ENCODE measurements at regions not wholly inside any gene's neighbourhood (a gene's known extent, or its start where the extent isn't known, plus 50 kb on each side); places are given as distances from the start of the nearest gene placed in this dataset.

- H3K4me1 ChIP-seq = no peaks in the 10 kb centered on the region
- TF ChIP-seq, protein P1, sequence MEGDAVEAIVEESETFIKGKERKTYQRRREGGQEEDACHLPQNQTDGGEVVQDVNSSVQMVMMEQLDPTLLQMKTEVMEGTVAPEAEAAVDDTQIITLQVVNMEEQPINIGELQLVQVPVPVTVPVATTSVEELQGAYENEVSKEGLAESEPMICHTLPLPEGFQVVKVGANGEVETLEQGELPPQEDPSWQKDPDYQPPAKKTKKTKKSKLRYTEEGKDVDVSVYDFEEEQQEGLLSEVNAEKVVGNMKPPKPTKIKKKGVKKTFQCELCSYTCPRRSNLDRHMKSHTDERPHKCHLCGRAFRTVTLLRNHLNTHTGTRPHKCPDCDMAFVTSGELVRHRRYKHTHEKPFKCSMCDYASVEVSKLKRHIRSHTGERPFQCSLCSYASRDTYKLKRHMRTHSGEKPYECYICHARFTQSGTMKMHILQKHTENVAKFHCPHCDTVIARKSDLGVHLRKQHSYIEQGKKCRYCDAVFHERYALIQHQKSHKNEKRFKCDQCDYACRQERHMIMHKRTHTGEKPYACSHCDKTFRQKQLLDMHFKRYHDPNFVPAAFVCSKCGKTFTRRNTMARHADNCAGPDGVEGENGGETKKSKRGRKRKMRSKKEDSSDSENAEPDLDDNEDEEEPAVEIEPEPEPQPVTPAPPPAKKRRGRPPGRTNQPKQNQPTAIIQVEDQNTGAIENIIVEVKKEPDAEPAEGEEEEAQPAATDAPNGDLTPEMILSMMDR (IDR thresholded peaks at IDR 0.05) = no peak
- no peak overlapping the region for H3K4me3 ChIP-seq
- no peaks in the 10 kb centered on the region for H3K27me3 ChIP-seq (ENCODE audit: low read depth)
- no peak overlapping the region for H3K27ac ChIP-seq
- H3K36me3 ChIP-seq = no peaks in the 10 kb centered on the region
- intact Hi-C loops (cut with DNase I) = no loop called here
- no peaks in the 10 kb centered on the region for H3K9me3 ChIP-seq
- DNase-seq = no peak
- ATAC-seq = no peak
Measured at GRCh38 chr13:105703843-105704242, 831.6 kb downstream of the EFNB2 start.

DNA sequence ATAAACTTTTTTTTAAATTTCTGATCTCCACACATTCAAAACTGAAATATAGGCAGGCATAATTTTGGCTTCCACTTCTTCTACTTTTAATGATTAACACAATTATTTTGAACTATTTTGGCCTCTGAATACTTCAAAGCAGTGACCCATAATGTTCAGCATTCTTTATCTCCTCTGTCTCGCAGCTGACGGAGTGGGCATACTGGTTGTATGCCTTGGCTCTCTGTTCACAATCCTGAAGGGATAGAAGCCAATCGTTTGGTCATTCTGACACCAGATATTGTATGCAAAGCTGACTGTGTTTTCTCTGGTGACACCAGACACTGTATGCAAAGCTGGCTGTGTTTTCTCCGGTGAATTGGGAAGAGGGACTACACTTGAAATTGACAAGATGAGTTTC is 833.0 kb downstream of the EFNB2 start:
- no peak for DNase-seq
- Histone ChIP-seq H3K4me1 (no peaks in the 10 kb centered on the region), H3K36me3 (no peaks in the 10 kb centered on the region), H3K9me3 (no peaks in the 10 kb centered on the region), H3K4me3 (no peak overlapping the region), H3K27me3 (ENCODE audit: low read depth) (no peaks in the 10 kb centered on the region), H3K27ac (no peak overlapping the region)
- no peak for ATAC-seq
- intact Hi-C loops (cut with DNase I) = no loop called here
- TF ChIP-seq, protein P1 (IDR thresholded peaks at IDR 0.05) = no peak

DNA sequence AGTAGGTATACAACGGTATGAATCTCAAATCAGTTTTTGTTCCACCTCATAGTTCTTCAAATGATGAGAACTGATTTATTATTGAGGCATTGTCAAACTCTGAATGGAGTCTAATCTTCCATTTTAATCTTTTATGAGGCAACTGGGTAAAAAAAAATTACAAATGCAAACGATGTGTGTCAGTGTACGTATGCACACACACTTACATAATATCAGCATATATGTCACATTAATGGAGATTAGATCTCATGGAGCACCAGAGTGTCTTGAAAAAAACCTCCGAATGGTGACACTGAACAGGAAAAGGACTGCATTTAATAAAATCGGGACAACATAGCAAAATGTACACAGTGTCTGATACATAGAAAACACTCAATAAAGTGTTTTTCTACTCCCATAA is 842.7 kb downstream of the EFNB2 start:
- Histone ChIP-seq H3K4me3 (no peak overlapping the region), H3K4me1 (no peaks in the 10 kb centered on the region), H3K27ac (no peak overlapping the region), H3K9me3 (no peaks in the 10 kb centered on the region), H3K36me3 (no peaks in the 10 kb centered on the region), H3K27me3 (ENCODE audit: low read depth) (no peaks in the 10 kb centered on the region)
- TF ChIP-seq, protein P1 (IDR thresholded peaks at IDR 0.05) = no peak
- DNase-seq (no peak), ATAC-seq (no peak)
- intact Hi-C loops (cut with DNase I) = no loop called here

DNA sequence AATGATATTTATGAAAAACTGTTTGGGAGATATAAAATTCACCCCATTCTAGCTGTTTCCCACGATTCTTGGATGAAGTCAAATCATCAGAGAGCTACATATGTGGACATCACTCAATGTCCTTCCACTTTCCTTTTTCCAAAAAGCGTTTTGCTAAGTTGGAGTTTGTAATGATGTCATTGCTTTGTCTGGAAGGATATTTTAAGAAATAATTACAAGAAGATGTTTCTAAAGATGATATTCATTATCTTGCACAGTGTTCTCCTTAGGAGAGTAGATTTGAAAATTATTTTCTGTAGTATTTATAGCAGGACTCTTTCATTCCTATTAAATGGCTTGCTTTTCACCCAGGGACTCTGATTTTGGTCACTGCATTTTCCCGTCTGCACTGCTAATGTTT is 851.2 kb downstream of the EFNB2 start:
- Histone ChIP-seq H3K36me3 (no peaks in the 10 kb centered on the region), H3K4me1 (no peaks in the 10 kb centered on the region), H3K27me3 (ENCODE audit: low read depth) (no peaks in the 10 kb centered on the region), H3K9me3 (no peaks in the 10 kb centered on the region), H3K27ac (no peak overlapping the region), H3K4me3 (no peak overlapping the region)
- ATAC-seq = no peak
- intact Hi-C loops (cut with DNase I) = no loop called here
- no peak for DNase-seq
- TF ChIP-seq, protein P1 (IDR thresholded peaks at IDR 0.05) = no peak

DNA sequence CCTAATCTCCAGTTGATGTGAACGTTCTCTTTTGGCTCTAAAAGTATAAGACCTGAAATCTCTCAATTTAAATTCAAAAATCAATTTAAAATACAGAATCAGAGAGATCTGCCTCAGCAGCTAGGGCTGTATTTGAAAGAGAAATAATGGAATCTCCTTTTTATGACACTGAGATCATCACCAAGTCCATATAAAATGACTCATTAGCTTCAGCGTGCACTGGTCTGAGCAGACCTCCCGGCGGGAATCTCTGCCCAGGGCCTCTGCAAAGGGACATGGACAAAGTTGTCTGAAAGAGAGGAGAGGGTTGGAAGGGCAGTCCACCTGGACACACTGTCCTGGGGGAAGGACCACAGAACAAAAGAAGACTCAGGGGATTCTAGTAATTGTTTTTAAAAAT is 855.6 kb downstream of the EFNB2 start:
- Histone ChIP-seq H3K4me3 (no peak overlapping the region), H3K36me3 (no peaks in the 10 kb centered on the region), H3K27ac (no peak overlapping the region), H3K4me1 (no peaks in the 10 kb centered on the region), H3K9me3 (no peaks in the 10 kb centered on the region), H3K27me3 (ENCODE audit: low read depth) (no peaks in the 10 kb centered on the region)
- TF ChIP-seq, protein P1 (IDR thresholded peaks at IDR 0.05) = no peak
- intact Hi-C loops (cut with DNase I) = no loop called here
- no peak for DNase-seq
- ATAC-seq = no peak

GRCh38 chr13:105678072-105678471 is 857.4 kb downstream of the EFNB2 start:
- TF ChIP-seq, protein P1 (IDR thresholded peaks at IDR 0.05) = no peak
- ATAC-seq (no peak), DNase-seq (no peak)
- H3K4me1 ChIP-seq = no peaks in the 10 kb centered on the region
- no peaks in the 10 kb centered on the region for H3K9me3 ChIP-seq
- intact Hi-C loops (cut with DNase I) = no loop called here
- H3K4me3 ChIP-seq = no peak overlapping the region
- no peaks in the 10 kb centered on the region for H3K36me3 ChIP-seq
- no peaks in the 10 kb centered on the region for H3K27me3 ChIP-seq (ENCODE audit: low read depth)
- H3K27ac ChIP-seq = no peak overlapping the region
